SU-DHL-6 (cell line): ENCODE measurements at regions not wholly inside any gene's neighbourhood (a gene's known extent, or its start where the extent isn't known, plus 50 kb on each side); places are given as distances from the start of the nearest gene placed in this dataset.

Experiments
- H2AFZ ChIP-seq: fragments of 200-600 bp; sonication (generic); 2 replicates; pipeline ENCODE4 v1.6.1; 2014; ENCODE audit warnings: low read depth, mild to moderate bottlenecking, moderate library complexity, mixed read lengths, antibody characterized with exemption, low read length; ENCODE audit not compliant: severe bottlenecking
- H3F3A ChIP-seq: fragments of 200-600 bp; shearing (Covaris generic); 2 replicates; pipeline ENCODE4 v1.6.0; 2016; ENCODE audit warnings: antibody characterized with exemption, mild to moderate bottlenecking; ENCODE audit not compliant: insufficient read depth
- H3K27ac ChIP-seq: fragments of 200-600 bp; sonication (generic); 2 replicates; pipeline ENCODE4 v1.5.1; 2016; ENCODE audit warnings: low read depth, mild to moderate bottlenecking, low read length, moderate library complexity, mixed read lengths
- H3K27me3 ChIP-seq: fragments of 200-600 bp; sonication (generic), shearing (Covaris generic); 2 replicates; pipeline ENCODE4 v1.6.0; 2014; ENCODE audit warnings: mild to moderate bottlenecking, low read length
- H3K36me3 ChIP-seq: fragments of 200-600 bp; sonication (generic); 2 replicates; pipeline ENCODE4 v1.6.1; 2014; ENCODE audit warnings: mild to moderate bottlenecking, low read length, mixed read lengths
- H3K4me2 ChIP-seq: fragments of 300-600, 200-600 bp; shearing (Covaris generic), sonication (generic); 2 replicates; pipeline ENCODE4 v1.6.0; 2014; ENCODE audit warnings: low read length, low read depth, mild to moderate bottlenecking; ENCODE audit not compliant: poor library complexity, severe bottlenecking
- H3K4me3 ChIP-seq: fragments of 200-600 bp; sonication (generic); 2 replicates; pipeline ENCODE4 v1.5.1; 2014; ENCODE audit warnings: antibody characterized with exemption, low read length, mild to moderate bottlenecking, mixed read lengths; ENCODE audit not compliant: insufficient read depth, poor library complexity, severe bottlenecking
- H3K79me2 ChIP-seq: fragments of 200-600 bp; sonication (generic); 2 replicates; pipeline ENCODE4 v1.6.1; 2014; ENCODE audit warnings: mild to moderate bottlenecking, low read length, moderate library complexity; ENCODE audit not compliant: insufficient read depth
- H3K9ac ChIP-seq: fragments of 200-600 bp; sonication (generic); 2 replicates; pipeline ENCODE4 v1.7.0; 2014; ENCODE audit warnings: mild to moderate bottlenecking, low read length
- H3K9me2 ChIP-seq: fragments of 200-600 bp; sonication (generic); replicated peaks from 2 replicates; pipeline ENCODE4 v1.6.1; 2014; ENCODE audit warnings: low read length; ENCODE audit not compliant: insufficient read depth
- H3K9me3 ChIP-seq: fragments of 200-600 bp; sonication (generic); 2 replicates; pipeline ENCODE4 v1.6.1; 2014; ENCODE audit warnings: low read length, mixed read lengths; ENCODE audit not compliant: insufficient read depth
- H4K20me1 ChIP-seq: fragments of 200-600 bp; sonication (generic); 2 replicates; pipeline ENCODE4 v1.6.1; 2014; ENCODE audit warnings: low read depth, mild to moderate bottlenecking, antibody characterized with exemption, low read length, moderate library complexity, mixed read lengths
- EZH2phosphoT487 ChIP-seq: fragments of 200-600 bp; sonication (generic), shearing (Covaris generic); conservative IDR thresholded peaks from 2 replicates; pipeline ENCODE4 v1.6.1; 2018; ENCODE audit warnings: mild to moderate bottlenecking, antibody characterized with exemption, low read length, moderate library complexity, mixed read lengths
- TF ChIP-seq, protein P1 (sequence below): fragments of 200-600 bp; sonication (generic); IDR thresholded peaks from one replicate; pipeline ENCODE4 v1.5.1; 2017; ENCODE audit warnings: antibody characterized with exemption, mild to moderate bottlenecking, low read length, moderate library complexity; ENCODE audit not compliant: insufficient read depth, poor library complexity, severe bottlenecking

DNA sequence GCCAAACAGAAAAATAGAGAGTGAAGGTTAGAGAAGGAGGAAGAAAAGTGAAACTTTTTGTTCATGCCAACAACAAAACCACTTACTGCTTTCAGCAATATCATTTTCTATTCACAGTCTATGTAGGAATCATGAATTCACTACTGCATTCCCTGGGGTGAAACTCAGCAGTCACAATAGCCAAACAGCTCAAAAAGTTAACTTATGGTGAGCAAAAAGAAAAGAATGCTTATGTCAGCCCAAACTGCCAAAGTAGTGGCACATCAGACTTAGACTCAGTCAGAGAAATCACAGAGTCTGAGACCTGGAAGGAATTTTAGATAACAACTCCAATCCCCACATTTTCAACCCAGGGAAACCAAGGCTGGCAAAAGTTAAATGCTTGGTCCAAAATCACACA lies 238.7 kb upstream of the TMCO5A start:
- H3K27ac ChIP-seq: no peak overlapping the region
- H3K36me3 ChIP-seq: no peaks in the 10 kb centered on the region
- no peaks in the 10 kb centered on the region for H3F3A ChIP-seq
- no peaks in the 10 kb centered on the region for H3K79me2 ChIP-seq
- H2AFZ ChIP-seq: no peak overlapping the region
- H3K9ac ChIP-seq: no peak overlapping the region
- no peaks in the 10 kb centered on the region for H4K20me1 ChIP-seq
- no peak overlapping the region for H3K4me3 ChIP-seq
- H3K9me2 ChIP-seq: no peaks in the 10 kb centered on the region
- H3K4me2 ChIP-seq: no peak overlapping the region
- TF ChIP-seq, protein P1, sequence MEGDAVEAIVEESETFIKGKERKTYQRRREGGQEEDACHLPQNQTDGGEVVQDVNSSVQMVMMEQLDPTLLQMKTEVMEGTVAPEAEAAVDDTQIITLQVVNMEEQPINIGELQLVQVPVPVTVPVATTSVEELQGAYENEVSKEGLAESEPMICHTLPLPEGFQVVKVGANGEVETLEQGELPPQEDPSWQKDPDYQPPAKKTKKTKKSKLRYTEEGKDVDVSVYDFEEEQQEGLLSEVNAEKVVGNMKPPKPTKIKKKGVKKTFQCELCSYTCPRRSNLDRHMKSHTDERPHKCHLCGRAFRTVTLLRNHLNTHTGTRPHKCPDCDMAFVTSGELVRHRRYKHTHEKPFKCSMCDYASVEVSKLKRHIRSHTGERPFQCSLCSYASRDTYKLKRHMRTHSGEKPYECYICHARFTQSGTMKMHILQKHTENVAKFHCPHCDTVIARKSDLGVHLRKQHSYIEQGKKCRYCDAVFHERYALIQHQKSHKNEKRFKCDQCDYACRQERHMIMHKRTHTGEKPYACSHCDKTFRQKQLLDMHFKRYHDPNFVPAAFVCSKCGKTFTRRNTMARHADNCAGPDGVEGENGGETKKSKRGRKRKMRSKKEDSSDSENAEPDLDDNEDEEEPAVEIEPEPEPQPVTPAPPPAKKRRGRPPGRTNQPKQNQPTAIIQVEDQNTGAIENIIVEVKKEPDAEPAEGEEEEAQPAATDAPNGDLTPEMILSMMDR: no peak
- TF ChIP-seq EZH2phosphoT487: no peak
- no peaks in the 10 kb centered on the region for H3K9me3 ChIP-seq
- no peaks in the 10 kb centered on the region for H3K27me3 ChIP-seq

DNA sequence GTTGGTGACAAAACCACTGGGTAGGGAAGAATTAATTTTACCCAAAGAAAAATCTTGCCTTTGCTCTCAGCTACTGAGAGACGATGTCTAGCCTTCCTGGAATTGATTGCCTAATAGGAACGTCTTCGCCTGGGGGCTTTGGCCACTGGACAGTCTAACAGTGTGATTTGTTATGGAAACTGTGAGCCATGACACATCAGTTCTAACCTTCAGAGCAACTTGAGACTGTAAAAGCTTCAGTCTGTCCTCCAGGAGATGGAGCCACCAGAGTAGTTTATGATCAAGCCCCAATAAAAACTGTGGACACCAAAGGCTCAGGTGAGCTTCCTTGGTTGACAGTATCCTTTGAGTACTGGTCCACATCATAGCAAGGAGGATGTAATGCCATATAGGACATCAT lies 235.8 kb upstream of the TMCO5A start:
- TF ChIP-seq, protein P1: no peak
- no peak for TF ChIP-seq EZH2phosphoT487
- Histone ChIP-seq H3K27me3 (no peaks in the 10 kb centered on the region), H3K9ac (no peak overlapping the region), H2AFZ (no peak overlapping the region), H3K27ac (no peak overlapping the region), H3F3A (no peaks in the 10 kb centered on the region), H4K20me1 (no peaks in the 10 kb centered on the region), H3K36me3 (no peaks in the 10 kb centered on the region), H3K79me2 (no peaks in the 10 kb centered on the region), H3K9me2 (no peaks in the 10 kb centered on the region), H3K9me3 (no peaks in the 10 kb centered on the region), H3K4me3 (no peak overlapping the region), H3K4me2 (no peak overlapping the region)

DNA sequence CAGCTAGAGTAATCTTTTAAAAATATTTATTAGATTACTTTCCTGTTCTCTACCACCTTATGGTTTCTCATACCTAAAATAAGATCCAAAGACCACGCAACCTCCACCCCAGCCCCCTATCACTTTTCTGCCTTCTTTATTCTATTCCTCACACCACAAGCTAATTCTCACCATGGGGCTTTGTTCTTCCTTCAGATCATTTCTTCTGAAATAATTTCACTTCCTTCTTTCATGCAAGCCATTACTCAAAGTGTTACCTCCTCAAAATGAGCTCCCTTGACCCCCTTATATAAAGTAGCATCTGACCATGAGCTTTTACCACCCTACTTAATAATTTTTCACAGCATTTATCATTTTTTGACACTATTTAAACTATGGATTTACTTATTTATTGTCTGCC lies 233.2 kb upstream of the TMCO5A start:
- no peaks in the 10 kb centered on the region for H3K9me3 ChIP-seq
- H3K9me2 ChIP-seq: no peaks in the 10 kb centered on the region
- no peaks in the 10 kb centered on the region for H3K79me2 ChIP-seq
- no peak for TF ChIP-seq EZH2phosphoT487
- TF ChIP-seq, protein P1: no peak
- no peak overlapping the region for H3K4me2 ChIP-seq
- H2AFZ ChIP-seq: no peak overlapping the region
- H4K20me1 ChIP-seq: no peaks in the 10 kb centered on the region
- no peaks in the 10 kb centered on the region for H3K36me3 ChIP-seq
- H3K9ac ChIP-seq: no peak overlapping the region
- H3K4me3 ChIP-seq: no peak overlapping the region
- H3K27me3 ChIP-seq: no peaks in the 10 kb centered on the region
- H3K27ac ChIP-seq: no peak overlapping the region
- H3F3A ChIP-seq: no peaks in the 10 kb centered on the region
